CD4-positive, alpha-beta T cell treated with Interleukin-15 for 4 hours (primary cell): ENCODE measurements at regions not wholly inside any gene's neighbourhood (a gene's known extent, or its start where the extent isn't known, plus 50 kb on each side); places are given as distances from the start of the nearest gene placed in this dataset.
"Not testable (repeated sequence)": the region's sequence is repeated elsewhere in the genome, so short reads cannot be mapped to it uniquely, and the experiment has no call there.

Experiments
- DNase-seq: peaks from one replicate; pipeline ENCODE4 v3.0.0-alpha.2; 2020; ENCODE audit warnings: low spot score

GRCh38 chr6:80508885-80509630, 402.6 kb downstream of the BCKDHB start:
- no peak for DNase-seq

- no peak for DNase-seq
Measured at GRCh38 chr6:80504882-80505281, 398.4 kb downstream of the BCKDHB start.

- DNase-seq = no peak
Measured at GRCh38 chr6:80503660-80504059, 397.2 kb downstream of the BCKDHB start.

GRCh38 chr6:80502871-80503270, 396.4 kb downstream of the BCKDHB start:
- DNase-seq = no peak

DNA sequence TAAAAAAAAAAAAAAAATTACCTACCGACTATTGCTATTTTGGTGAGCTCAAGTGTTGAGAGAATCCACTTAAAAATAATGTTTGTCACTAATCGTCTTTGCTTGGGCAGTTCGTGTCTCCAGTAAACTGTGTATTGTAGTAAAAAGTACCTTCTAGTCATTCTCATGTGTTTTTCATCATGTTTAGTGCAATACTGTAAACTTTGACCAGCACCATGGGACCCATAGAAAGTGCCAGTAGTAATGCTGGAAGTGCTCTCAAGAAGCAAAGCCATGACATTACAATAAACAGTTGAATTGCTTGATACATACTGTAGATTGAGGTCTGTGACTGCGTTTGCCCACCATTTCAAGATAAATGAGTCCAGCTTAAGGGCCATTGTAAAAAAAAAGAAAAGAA, 395.2 kb downstream of the BCKDHB start:
- no peak for DNase-seq

- not testable (repeated sequence) for DNase-seq
Measured at GRCh38 chr6:80497696-80498486, 391.4 kb downstream of the BCKDHB start.

DNA sequence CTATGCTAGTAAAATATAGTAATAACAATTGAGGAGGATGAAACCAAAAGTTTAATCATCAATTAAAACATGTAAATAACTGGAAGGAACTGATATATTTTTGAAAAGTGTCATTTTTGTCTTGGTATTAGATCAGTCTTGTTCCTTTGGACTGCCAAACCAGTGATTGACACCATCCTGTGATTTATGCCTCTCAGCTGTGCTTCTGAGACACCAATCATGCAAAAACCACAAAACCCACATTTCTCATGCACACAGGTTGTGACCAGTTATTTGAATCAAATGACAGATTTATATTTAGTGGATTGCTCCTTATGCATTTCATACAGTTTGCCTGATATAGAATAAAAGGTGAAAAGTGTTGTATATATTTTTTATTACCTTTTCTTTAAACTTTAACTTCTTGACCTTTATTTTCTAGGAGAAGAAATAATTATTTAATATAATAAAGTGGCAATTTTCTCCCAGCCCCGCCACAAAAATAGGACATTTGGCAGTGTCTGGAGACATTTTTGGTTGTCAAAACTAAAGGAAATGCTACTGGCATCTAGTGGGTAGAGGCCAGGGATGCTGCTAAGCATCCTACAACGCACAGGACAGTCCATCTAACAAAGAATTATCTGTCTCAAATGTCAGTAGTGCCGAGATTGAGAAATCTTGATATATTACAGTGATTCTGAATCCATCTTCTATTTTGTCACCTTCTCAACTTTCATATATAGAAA, 383.6 kb downstream of the BCKDHB start:
- DNase-seq = no peak

GRCh38 chr6:80488190-80488589, 381.7 kb downstream of the BCKDHB start:
- DNase-seq = no peak

GRCh38 chr6:80485494-80485893, 379.0 kb downstream of the BCKDHB start:
- not testable (repeated sequence) for DNase-seq

GRCh38 chr6:80482056-80482455, 375.6 kb downstream of the BCKDHB start:
- DNase-seq = no peak

- no peak for DNase-seq
Measured at GRCh38 chr6:80480421-80481157, 374.1 kb downstream of the BCKDHB start.

DNA sequence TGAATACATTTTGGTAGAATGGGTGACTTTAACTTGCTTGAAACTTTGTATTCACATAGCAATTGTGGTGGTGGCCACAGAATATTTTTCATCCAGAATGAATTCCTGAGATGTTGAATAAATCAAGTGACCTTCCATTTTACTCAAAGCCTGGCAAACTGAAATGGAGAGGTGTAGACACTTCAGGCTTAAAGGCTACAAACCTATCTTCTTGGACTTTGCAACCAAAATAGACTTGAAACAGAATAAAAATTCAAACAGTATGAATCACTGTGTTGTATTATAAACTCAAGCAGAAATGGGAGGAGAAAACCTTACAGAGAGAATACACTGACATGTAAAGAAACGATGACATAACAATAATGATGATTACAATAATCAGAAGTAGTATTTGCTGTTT, 371.6 kb downstream of the BCKDHB start:
- DNase-seq = no peak

DNA sequence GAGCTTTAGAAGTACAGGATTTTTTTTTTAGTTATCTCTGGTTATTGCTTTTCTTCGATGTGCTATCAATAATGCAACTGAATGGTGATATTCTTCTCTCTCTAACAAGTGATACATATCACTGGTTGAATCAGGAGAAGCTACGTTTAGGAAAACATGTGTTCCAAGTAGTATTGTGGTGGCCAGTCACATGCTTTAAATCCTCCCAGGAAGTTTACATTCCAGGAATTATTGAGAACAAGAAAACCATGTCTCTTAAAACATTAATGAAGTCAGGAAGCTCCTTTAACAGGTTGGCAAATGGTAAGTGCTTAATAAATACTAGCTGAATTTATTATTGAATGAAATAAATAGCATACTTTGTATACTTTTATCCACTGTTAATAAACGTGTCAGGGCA, 371.1 kb downstream of the BCKDHB start:
- no peak for DNase-seq

GRCh38 chr6:80472271-80472670, 365.8 kb downstream of the BCKDHB start:
- DNase-seq = no peak

DNA sequence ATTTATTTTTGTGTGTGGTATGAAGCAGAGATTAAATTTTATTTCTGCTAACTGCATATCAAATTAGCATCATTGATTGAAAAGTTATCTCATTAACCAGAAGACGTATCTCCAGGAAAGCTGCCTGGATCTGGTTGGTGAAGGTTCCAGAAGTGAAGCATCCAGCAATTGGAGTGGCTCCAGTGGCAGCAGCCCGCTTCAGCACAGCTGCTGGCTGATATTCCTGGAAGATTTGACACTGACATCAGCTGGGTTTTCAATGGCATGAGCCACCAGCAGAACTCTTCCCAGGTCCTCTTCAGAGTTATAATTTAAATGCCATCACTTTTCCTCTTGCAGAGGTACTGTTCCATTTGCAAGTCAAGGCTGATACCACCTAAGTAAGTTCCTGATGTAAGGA, 363.5 kb downstream of the BCKDHB start:
- DNase-seq = no peak

DNA sequence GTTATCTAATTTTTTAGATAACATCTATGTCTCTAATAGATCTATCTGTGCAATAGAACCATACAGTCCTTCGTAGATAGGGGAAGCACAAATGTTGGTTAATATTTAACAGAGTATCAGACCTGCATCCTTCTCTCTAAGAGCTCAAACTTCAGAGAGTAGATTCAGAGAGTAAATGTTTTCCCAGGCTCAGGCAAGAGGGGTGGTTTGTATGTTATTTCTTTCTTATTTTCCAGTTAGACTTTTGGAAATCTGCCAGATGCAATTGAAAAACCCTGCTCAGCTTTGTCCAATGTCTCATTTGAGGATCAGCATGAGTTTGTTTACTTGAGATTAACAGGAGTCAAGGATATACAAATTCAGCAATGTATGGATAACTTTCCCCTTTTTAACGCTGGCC, 361.9 kb downstream of the BCKDHB start:
- no peak for DNase-seq

DNA sequence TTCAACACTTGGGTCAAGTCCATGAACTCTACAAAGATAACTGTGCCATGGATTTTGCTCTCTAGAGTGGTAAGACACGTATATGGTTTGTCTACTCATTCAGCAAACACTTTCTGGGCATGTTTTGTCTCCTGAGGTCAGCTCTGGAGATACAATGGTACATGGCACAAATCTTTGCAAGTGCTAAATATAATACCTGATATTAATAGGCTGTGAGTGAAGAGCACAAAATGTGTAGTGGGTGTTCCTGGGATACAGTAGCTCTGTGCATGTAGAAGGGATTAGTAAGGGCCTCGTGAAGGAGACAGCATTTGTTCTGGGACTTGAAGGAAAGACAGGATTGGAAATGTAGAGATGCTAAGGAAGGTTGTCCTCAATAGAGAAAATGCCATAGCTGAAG, 360.9 kb downstream of the BCKDHB start:
- no peak for DNase-seq

DNA sequence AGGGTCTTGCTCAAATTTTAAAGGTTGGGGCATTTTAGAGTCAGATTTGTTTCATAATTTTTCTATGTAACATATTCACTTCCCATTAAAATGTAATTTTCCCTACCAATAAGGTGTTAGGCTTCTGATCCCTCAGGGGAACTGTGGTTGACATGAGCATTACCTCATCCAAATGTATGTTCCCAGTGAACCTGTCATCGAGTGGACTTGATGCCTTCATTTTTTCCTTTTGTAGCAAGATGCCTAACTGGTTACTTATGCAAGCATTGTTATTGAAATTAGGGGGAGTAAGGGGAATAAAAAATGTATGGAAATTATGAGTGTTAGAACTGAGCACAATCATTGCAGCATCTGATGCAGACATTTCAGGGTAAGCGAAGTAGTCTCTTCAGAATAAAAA, 360.5 kb downstream of the BCKDHB start:
- no peak for DNase-seq

DNA sequence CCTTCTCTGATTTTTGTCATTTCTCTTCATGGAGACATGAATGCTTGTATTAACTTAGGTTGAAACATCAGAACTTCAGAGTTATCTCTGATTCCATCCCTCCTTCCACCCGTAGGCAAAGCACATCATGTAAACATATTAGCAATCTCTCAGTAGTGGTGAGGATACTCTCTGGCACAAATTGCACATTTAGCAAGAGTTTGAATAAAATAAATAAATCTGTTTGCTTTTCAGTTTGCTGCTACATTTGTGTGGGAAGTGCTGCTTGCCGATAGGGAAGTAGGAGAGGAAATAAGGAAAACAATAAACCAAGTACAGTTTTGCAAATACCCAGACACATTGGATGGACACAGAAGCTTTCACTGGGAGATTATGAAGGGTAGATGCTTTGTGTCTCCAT, 359.0 kb downstream of the BCKDHB start:
- no peak for DNase-seq

- DNase-seq = no peak
Measured at GRCh38 chr6:80464901-80465300, 358.4 kb downstream of the BCKDHB start.

- no peak for DNase-seq
Measured at GRCh38 chr6:80463197-80463596, 356.7 kb downstream of the BCKDHB start.

- no peak for DNase-seq
Measured at GRCh38 chr6:80460257-80460865, 353.9 kb downstream of the BCKDHB start.
